H1 (cell line): ENCODE measurements at regions not wholly inside any gene's neighbourhood (a gene's known extent, or its start where the extent isn't known, plus 50 kb on each side); places are given as distances from the start of the nearest gene placed in this dataset.

ENCODE experiments used
- CTCF ChIA-PET: fragments of 300-600 bp; sonication (Branson Sonifier 250); formaldehyde crosslinking; loops from one replicate; lab custom pipeline; 2021; ENCODE audit not compliant: partially characterized antibody; lab: Charles Lee
- POLR2A ChIA-PET: fragments of 300-600 bp; sonication (Branson Sonifier 250); formaldehyde crosslinking; loops from one replicate; lab custom pipeline; 2021; ENCODE audit warnings: inconsistent platforms; ENCODE audit not compliant: partially characterized antibody; lab: Charles Lee
- DNase-seq, 2 experiments: peaks; one replicate each; pipeline versions ENCODE4 v3.0.0 to v3.0.0-alpha.2; 2010 to 2022; ENCODE audit warnings: low spot score in 2 of 2, low read depth in 1 of 2, mixed read lengths in 1 of 2
- FAIRE-seq: peaks from 2 replicates; lab custom pipeline; 2011; peaks lifted over from hg19 to GRCh38; lab: Jason Lieb, UNC
- H2AFZ ChIP-seq: 2 replicates; pipeline ENCODE4 v1.8.1; 2012; ENCODE audit warnings: low read length, inconsistent platforms
- H2AK5ac ChIP-seq: 2 replicates; pipeline ENCODE4 v1.6.1; 2013; ENCODE audit warnings: low read depth, low read length
- H2BK120ac ChIP-seq: replicated peaks from 2 replicates; pipeline ENCODE3; 2013; ENCODE audit warnings: low read depth, low read length, inconsistent platforms
- H2BK12ac ChIP-seq: 2 replicates; pipeline ENCODE4 v1.6.1; 2013; ENCODE audit warnings: low read depth, low read length
- H2BK15ac ChIP-seq: 2 replicates; pipeline ENCODE4 v1.6.1; 2013; ENCODE audit warnings: low read length
- H2BK20ac ChIP-seq: 2 replicates; pipeline ENCODE4 v1.6.1; 2013; ENCODE audit warnings: low read length
- H2BK5ac ChIP-seq: 2 replicates; pipeline ENCODE4 v1.6.1; 2013; ENCODE audit warnings: low read depth, low read length
- H3K14ac ChIP-seq: 2 replicates; pipeline ENCODE4 v1.6.1; 2013; ENCODE audit warnings: inconsistent platforms; ENCODE audit not compliant: insufficient read length
- H3K18ac ChIP-seq: 2 replicates; pipeline ENCODE4 v1.6.1; 2013; ENCODE audit warnings: low read length; ENCODE audit errors: extremely low read depth
- H3K23ac ChIP-seq: 2 replicates; pipeline ENCODE4 v1.6.1; 2013; ENCODE audit warnings: inconsistent platforms; ENCODE audit not compliant: insufficient read length
- H3K23me2 ChIP-seq: 2 replicates; pipeline ENCODE4 v1.6.1; 2013; ENCODE audit warnings: low read depth, low read length
- H3K27ac ChIP-seq: 2 replicates; pipeline ENCODE4 v1.6.1; 2011; ENCODE audit warnings: low read depth, low read length, inconsistent platforms
- H3K27me3 ChIP-seq, 4 experiments: replicated peaks in 1 of 4; 1 replicate in 1 of 4; 2 replicates in 3 of 4; pipeline versions ENCODE4 v1.6.1 to v1.8.1; 2011 to 2013; ENCODE audit warnings: low read length in 3 of 4, mild to moderate bottlenecking in 3 of 4, inconsistent platforms in 2 of 4, mixed read lengths in 2 of 4, moderate library complexity in 1 of 4; ENCODE audit not compliant: control insufficient read depth in 3 of 4, insufficient read depth in 3 of 4; ENCODE audit errors: extremely low read depth in 1 of 4
- H3K36me3 ChIP-seq, 4 experiments: 2 replicates each; pipeline versions ENCODE4 v1.6.1 to v1.8.1; 2011 to 2013; ENCODE audit warnings: mild to moderate bottlenecking in 4 of 4, low read length in 3 of 4, moderate library complexity in 2 of 4, control low read depth in 1 of 4, inconsistent platforms in 1 of 4; ENCODE audit not compliant: insufficient read depth in 4 of 4, control insufficient read depth in 2 of 4
- H3K4ac ChIP-seq: replicated peaks from 2 replicates; pipeline ENCODE3; 2013; ENCODE audit warnings: low read length, low read depth, mixed read lengths, inconsistent platforms; ENCODE audit not compliant: insufficient read length
- H3K4me1 ChIP-seq, 4 experiments: replicated peaks in 1 of 4; 1 replicate in 1 of 4; 2 replicates in 3 of 4; pipeline versions ENCODE4 v1.6.1 to v1.8.1; 2011 to 2013; ENCODE audit warnings: low read length in 3 of 4, inconsistent platforms in 2 of 4, mixed read lengths in 1 of 4; ENCODE audit not compliant: insufficient read depth in 4 of 4, control insufficient read depth in 3 of 4
- H3K4me2 ChIP-seq, 2 experiments: 2 replicates each; pipeline versions ENCODE4 v1.6.1 to v1.8.1; 2011 to 2013; ENCODE audit warnings: low read depth in 2 of 2, low read length in 2 of 2, control low read depth in 1 of 2, inconsistent platforms in 1 of 2, mild to moderate bottlenecking in 1 of 2; ENCODE audit not compliant: insufficient read depth in 1 of 2
- H3K4me3 ChIP-seq, 4 experiments: fragments of 200-600, 300-600 bp in 1 of 4; sonication (generic), shearing (Covaris generic), sonication (Bioruptor Twin) in 1 of 4; 2 replicates each; pipeline versions ENCODE4 v1.5.1 to v1.8.1; 2011 to 2016; ENCODE audit warnings: low read length in 4 of 4, low read depth in 3 of 4, control low read depth in 2 of 4, inconsistent platforms in 2 of 4, mild to moderate bottlenecking in 2 of 4, mixed read lengths in 1 of 4, moderate library complexity in 1 of 4; ENCODE audit not compliant: insufficient read depth in 2 of 4; ENCODE audit errors: extremely low read depth in 1 of 4
- H3K56ac ChIP-seq: replicated peaks from 2 replicates; pipeline ENCODE3; 2013; ENCODE audit warnings: low read depth, mild to moderate bottlenecking, mixed read lengths, low read length, inconsistent platforms; ENCODE audit not compliant: insufficient read length
- H3K79me1 ChIP-seq: 2 replicates; pipeline ENCODE4 v1.6.1; 2013; ENCODE audit warnings: low read depth, low read length, control low read depth
- H3K79me2 ChIP-seq, 2 experiments: 2 replicates each; pipeline versions ENCODE4 v1.6.1 to v1.8.1; 2012 to 2013; ENCODE audit warnings: low read length in 2 of 2, mild to moderate bottlenecking in 2 of 2, inconsistent platforms in 1 of 2; ENCODE audit not compliant: insufficient read depth in 2 of 2, control insufficient read depth in 1 of 2
- H3K9ac ChIP-seq, 4 experiments: replicated peaks in 1 of 4; 1 replicate in 1 of 4; 2 replicates in 3 of 4; pipeline versions ENCODE4 v1.6.1 to v1.8.1; 2011 to 2013; ENCODE audit warnings: low read depth in 3 of 4, low read length in 3 of 4, control low read depth in 2 of 4, mild to moderate bottlenecking in 2 of 4, moderate library complexity in 2 of 4, inconsistent platforms in 1 of 4; ENCODE audit errors: extremely low read depth in 1 of 4
- H3K9me3 ChIP-seq, 2 experiments: 2 replicates each; pipeline versions ENCODE4 v1.6.1 to v1.8.1; 2012 to 2013; ENCODE audit warnings: mild to moderate bottlenecking in 2 of 2, moderate library complexity in 2 of 2, control low read depth in 1 of 2, inconsistent platforms in 1 of 2, low read depth in 1 of 2, low read length in 1 of 2, mixed read lengths in 1 of 2; ENCODE audit not compliant: insufficient read depth in 2 of 2
- H4K20me1 ChIP-seq, 2 experiments: replicated peaks in 1 of 2; 2 replicates each; pipeline versions ENCODE3 to v1.8.1; 2011 to 2013; ENCODE audit warnings: inconsistent platforms in 2 of 2, low read length in 2 of 2, mild to moderate bottlenecking in 1 of 2; ENCODE audit not compliant: insufficient read depth in 2 of 2, control insufficient read depth in 1 of 2
- H4K5ac ChIP-seq: 2 replicates; pipeline ENCODE4 v1.6.1; 2013; ENCODE audit warnings: low read length, low read depth, mixed read lengths, inconsistent platforms; ENCODE audit not compliant: insufficient read length
- H4K8ac ChIP-seq: 2 replicates; pipeline ENCODE4 v1.8.0; 2013; ENCODE audit warnings: mild to moderate bottlenecking, moderate library complexity, low read length, inconsistent platforms; ENCODE audit not compliant: insufficient read depth; ENCODE audit errors: extremely low read depth
- H4K91ac ChIP-seq: replicated peaks from 2 replicates; pipeline ENCODE3; 2013; ENCODE audit warnings: low read length, mixed read lengths, inconsistent platforms; ENCODE audit not compliant: insufficient read length
- CTCF ChIP-seq, 3 experiments: IDR thresholded peaks; 1 replicate in 2 of 3; 2 replicates in 1 of 3; pipeline versions ENCODE4 v1.5.1 to v1.6.1; 2011; ENCODE audit warnings: low read length in 3 of 3, mild to moderate bottlenecking in 3 of 3, inconsistent platforms in 2 of 3, low read depth in 1 of 3, moderate library complexity in 1 of 3; ENCODE audit not compliant: insufficient read depth in 1 of 3; ENCODE audit errors: control extremely low read depth in 1 of 3
- RAD21 ChIP-seq, 2 experiments: IDR thresholded peaks in 1 of 2; conservative IDR thresholded peaks in 1 of 2; 2 replicates each; pipeline ENCODE4 v1.6.1; 2011; ENCODE audit warnings: low read depth in 2 of 2, low read length in 2 of 2, improper control_type of control experiment in 1 of 2, inconsistent platforms in 1 of 2, mild to moderate bottlenecking in 1 of 2, moderate library complexity in 1 of 2
- SRF ChIP-seq: IDR thresholded peaks from 2 replicates; pipeline ENCODE4 v1.6.1; 2011; ENCODE audit warnings: mild to moderate bottlenecking, low read depth, low read length, moderate library complexity
- SUZ12 ChIP-seq: fragments of 200-600 bp; sonication (generic); IDR thresholded peaks from 2 replicates; pipeline ENCODE4 v1.6.1; 2012; ENCODE audit warnings: mild to moderate bottlenecking, inconsistent platforms, low read length, moderate library complexity, mixed read lengths
- TEAD4 ChIP-seq: IDR thresholded peaks from 2 replicates; pipeline ENCODE4 v1.6.1; 2012; ENCODE audit warnings: low read depth, low read length, inconsistent platforms, mixed read lengths
- WGBS, 2 experiments: shearing (Covaris generic) in 1 of 2; methylation state at CpG; one replicate each; pipeline versions ENCODE4 v1.1.6 to v1.1.7; 2013 to 2015; ENCODE audit warnings: low lambda C conversion rate in 2 of 2, mixed read lengths in 2 of 2, inconsistent platforms in 1 of 2, low coverage in 1 of 2, missing lambda C conversion rate in 1 of 2; ENCODE audit not compliant: insufficient replicate concordance in 2 of 2, insufficient coverage in 1 of 2, insufficient read length in 1 of 2; ENCODE audit errors: extremely low coverage in 1 of 2, missing lambda C conversion rate in 1 of 2; 5-methylcytosine and 5-hydroxymethylcytosine counted together
- TF ChIP-seq, protein P1 (sequence below): IDR thresholded peaks from 2 replicates; pipeline ENCODE4 v1.6.1; 2011; ENCODE audit warnings: low read length, improper control_type of control experiment

GRCh38 chr7:24025765-24026164, 258.2 kb upstream of the NPY start:
- Histone ChIP-seq H2BK5ac (peak overlapping the region; percentile 79; the same call in 1 of the 2 replicates), H4K20me1 (no peaks in the 10 kb centered on the region), H3K36me3 (no peaks in the 10 kb centered on the region), H3K4ac (peak overlapping the region; percentile 4), H2BK15ac (peak overlapping the region; percentile 13; the same call in 1 of the 2 replicates), H3K9ac (no peak overlapping the region; a peak in 1 of 7 replicates), H3K4me3 (no peak overlapping the region; a peak in 1 of 8 replicates), H3K18ac (peak overlapping the region; percentile 67; the same call in 1 of the 2 replicates), H2BK20ac (no peak overlapping the region), H4K91ac (no peak overlapping the region), H3K79me2 (no peaks in the 10 kb centered on the region), H2BK120ac (no peak overlapping the region), H3K14ac (no peak overlapping the region), H3K27ac (no peak overlapping the region), H3K23me2 (peaks cover 4% of the 10 kb centered on the region; the same call in 1 of the 2 replicates), H3K23ac (no peak overlapping the region), H3K9me3 (no peaks in the 10 kb centered on the region), H2AFZ (peak overlapping the region; percentile 89; the same call in 1 of the 2 replicates), H3K4me1 (peaks cover 0 to 14% (median 4%) of the 10 kb centered on the region in 4 experiments; a peak in 3 of 7 replicates), H2AK5ac (0 out of 2 replicates have a peak overlapping the region, but pooled peaks have one; percentile 70), H3K79me1 (no peaks in the 10 kb centered on the region), H4K5ac (no peak overlapping the region), H3K56ac (no peak overlapping the region), H3K27me3 (no peaks in the 10 kb centered on the region), H4K8ac (no peak overlapping the region), H2BK12ac (peak overlapping the region; percentile 94), H3K4me2 (no peak overlapping the region)
- ChIA-PET CTCF (interaction anchor here (1.0 to 1.9 kb wide), 2 partner anchors 23 to 83 kb away, joined by 3 to 4 read pairs; no protein-coding TSS in a partner anchor), POLR2A (no interaction called here)
- FAIRE-seq: no peak
- no peak for DNase-seq
- WGBS, 2 experiments: 87% methylated on average over 3 of the region's 3 CpGs; no CpG with 5 or more reads in 1 of the 2 experiments
- no peak for TF ChIP-seq SRF
- TF ChIP-seq RAD21 (IDR thresholded peaks at IDR 0.05 in 1 of 2, conservative IDR thresholded peaks at IDR 0.05 in 1 of 2; ENCODE audit: low read depth in 2 of 2, low read length in 2 of 2): 0 out of 4 replicates have a peak, but pooled peaks of 1 of the 2 experiments have one; percentile 2
- 0 out of 4 replicates have a peak, but pooled peaks of 1 of the 3 experiments have one; percentile 9 for TF ChIP-seq CTCF (IDR thresholded peaks at IDR 0.05; ENCODE audit: control extremely low read depth in 1 of 3, insufficient read depth in 1 of 3, low read depth in 1 of 3, low read length in 3 of 3)
- TF ChIP-seq TEAD4: peak; percentile 57; the same call in 1 of the 2 replicates
- no peak for TF ChIP-seq SUZ12
- TF ChIP-seq, protein P1, sequence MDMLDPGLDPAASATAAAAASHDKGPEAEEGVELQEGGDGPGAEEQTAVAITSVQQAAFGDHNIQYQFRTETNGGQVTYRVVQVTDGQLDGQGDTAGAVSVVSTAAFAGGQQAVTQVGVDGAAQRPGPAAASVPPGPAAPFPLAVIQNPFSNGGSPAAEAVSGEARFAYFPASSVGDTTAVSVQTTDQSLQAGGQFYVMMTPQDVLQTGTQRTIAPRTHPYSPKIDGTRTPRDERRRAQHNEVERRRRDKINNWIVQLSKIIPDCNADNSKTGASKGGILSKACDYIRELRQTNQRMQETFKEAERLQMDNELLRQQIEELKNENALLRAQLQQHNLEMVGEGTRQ: 0 out of 2 replicates have a peak, but pooled peaks have one; percentile 15
